Natural killer cell (primary cell): ENCODE measurements at regions not wholly inside any gene's neighbourhood (a gene's known extent, or its start where the extent isn't known, plus 50 kb on each side); places are given as distances from the start of the nearest gene placed in this dataset.
"Not testable (repeated sequence)": the region's sequence is repeated elsewhere in the genome, so short reads cannot be mapped to it uniquely, and the experiment has no call there.

Experiments
- ATAC-seq, 3 donors: fragments of 150-1000 bp in 2 of 3; fragments of 200-7000 bp in 1 of 3; cut with Tn5 transposase; 1 replicate in 1 of 3; 2 replicates in 2 of 3; pipeline ENCODE4 v1.10.0; 2021; ENCODE audit warnings: mild to moderate bottlenecking in 2 of 3, moderate library complexity in 2 of 3
- DNase-seq, 2 donors: peaks; one replicate each; pipeline versions ENCODE4 v3.0.0 to v3.0.0-alpha.2; 2013 to 2021; ENCODE audit warnings: mixed read lengths in 1 of 2
- H3K27ac ChIP-seq: one replicate; pipeline ENCODE4 v1.5.1; 2013; ENCODE audit warnings: mild to moderate bottlenecking, low read length
- H3K27me3 ChIP-seq: one replicate; pipeline ENCODE4 v1.6.1; 2013; ENCODE audit warnings: low read length; ENCODE audit not compliant: control insufficient read depth, insufficient read depth
- H3K36me3 ChIP-seq: one replicate; pipeline ENCODE4 v1.6.1; 2013; ENCODE audit warnings: low read length; ENCODE audit not compliant: control insufficient read depth, insufficient read depth
- H3K4me1 ChIP-seq: one replicate; pipeline ENCODE4 v1.6.1; 2013; ENCODE audit warnings: low read length; ENCODE audit not compliant: control insufficient read depth, insufficient read depth
- H3K4me3 ChIP-seq: one replicate; pipeline ENCODE4 v1.5.1; 2013; ENCODE audit warnings: low read length
- H3K9me3 ChIP-seq: one replicate; pipeline ENCODE4 v1.6.1; 2013; ENCODE audit warnings: low read length; ENCODE audit not compliant: control insufficient read depth, insufficient read depth
- H3K27ac Mint-ChIP-seq, 2 donors: one replicate each; pipeline ENCODE4 v1.8.0; 2022; ENCODE audit warnings: mild to moderate bottlenecking in 2 of 2, mixed read lengths in 2 of 2, moderate library complexity in 1 of 2
- H3K27me3 Mint-ChIP-seq, 2 donors: one replicate each; pipeline ENCODE4 v1.8.0; 2022; ENCODE audit warnings: low read depth in 2 of 2, mixed read lengths in 2 of 2
- H3K36me3 Mint-ChIP-seq: one replicate; pipeline ENCODE4 v1.8.0; 2022; ENCODE audit warnings: mixed read lengths
- H3K4me1 Mint-ChIP-seq, 2 donors: one replicate each; pipeline ENCODE4 v1.8.0; 2022; ENCODE audit warnings: mixed read lengths in 2 of 2
- H3K4me3 Mint-ChIP-seq: one replicate; pipeline ENCODE4 v1.8.0; 2022; ENCODE audit warnings: mild to moderate bottlenecking, moderate library complexity, mixed read lengths
- H3K9me3 Mint-ChIP-seq, 2 donors: one replicate each; pipeline ENCODE4 v1.8.0; 2022; ENCODE audit warnings: mixed read lengths in 2 of 2
- CTCF ChIP-seq: fragments of 200-600 bp; IDR thresholded peaks from one replicate; pipeline ENCODE4 v1.8.0; 2022; ENCODE audit warnings: antibody characterized with exemption
- WGBS: methylation state at CpG from one replicate; pipeline ENCODE4 v1.1.7; 2013; ENCODE audit warnings: missing lambda C conversion rate; ENCODE audit not compliant: insufficient coverage; 5-methylcytosine and 5-hydroxymethylcytosine counted together
- intact Hi-C: fragments of 100-400 bp; cut with micrococcal nuclease; formaldehyde crosslinking; loops from one replicate; pipeline ENCODE4 v1.14.2; 2022

GRCh38 chr2:224120986-224121385 is 81.9 kb upstream of the SERPINE2 start:
- H3K4me1 Mint-ChIP-seq, result no peaks in the 10 kb centered on the region
- no peak for TF ChIP-seq CTCF
- no peaks in the 10 kb centered on the region for H3K9me3 ChIP-seq
- no peaks in the 10 kb centered on the region for H3K36me3 Mint-ChIP-seq
- H3K4me3 Mint-ChIP-seq, result no peak overlapping the region
- peaks cover 3% of the 10 kb centered on the region for H3K27me3 ChIP-seq
- H3K27ac ChIP-seq, result no peak overlapping the region
- 91% methylated on average over 1 of the region's 1 CpG for WGBS
- ATAC-seq, result no peak
- no peak for DNase-seq
- H3K27me3 Mint-ChIP-seq, result peaks cover 11 to 63% of the 10 kb centered on the region in 2 donors
- H3K4me3 ChIP-seq, result no peak overlapping the region
- H3K36me3 ChIP-seq, result no peaks in the 10 kb centered on the region
- no peak overlapping the region for H3K27ac Mint-ChIP-seq
- no peaks in the 10 kb centered on the region for H3K4me1 ChIP-seq
- H3K9me3 Mint-ChIP-seq, result no peaks in the 10 kb centered on the region
- intact Hi-C loops, result no loop called here

- ATAC-seq, H3K4me1 ChIP-seq, H3K36me3 ChIP-seq, DNase-seq, H3K9me3 ChIP-seq, H3K27ac ChIP-seq, H3K4me1 Mint-ChIP-seq, H3K36me3 Mint-ChIP-seq, H3K27me3 ChIP-seq, H3K27ac Mint-ChIP-seq, intact Hi-C loops, H3K4me3 Mint-ChIP-seq, H3K4me3 ChIP-seq, H3K9me3 Mint-ChIP-seq: not testable (repeated sequence)
- H3K27me3 Mint-ChIP-seq, result peaks cover 11 to 64% of the 10 kb centered on the region in 2 donors
- 90% methylated on average over 1 of the region's 1 CpG for WGBS
These were observed 80.8 kb upstream of the SERPINE2 start for GRCh38 chr2:224119846-224120245.

GRCh38 chr2:224114428-224114827 is 75.3 kb upstream of the SERPINE2 start:
- Histone ChIP-seq H3K9me3 (no peaks in the 10 kb centered on the region), H3K4me3 (no peak overlapping the region), H3K27ac (no peak overlapping the region), H3K36me3 (no peaks in the 10 kb centered on the region), H3K27me3 (peaks cover 3% of the 10 kb centered on the region), H3K4me1 (no peaks in the 10 kb centered on the region)
- Mint-ChIP-seq H3K4me1 (no peaks in the 10 kb centered on the region), H3K9me3 (peaks cover 2 to 4% of the 10 kb centered on the region in 2 donors), H3K27me3 (peaks cover 13 to 60% of the 10 kb centered on the region in 2 donors), H3K36me3 (no peaks in the 10 kb centered on the region), H3K27ac (no peak overlapping the region), H3K4me3 (no peak overlapping the region)
- DNase-seq (no peak), ATAC-seq (no peak)
- intact Hi-C loops, result no loop called here
- 43% methylated on average over 1 of the region's 2 CpGs for WGBS
- no peak for TF ChIP-seq CTCF

- H3K4me3 ChIP-seq, H3K27me3 ChIP-seq, ATAC-seq, H3K27ac Mint-ChIP-seq, H3K4me1 ChIP-seq, H3K9me3 ChIP-seq, H3K27ac ChIP-seq, H3K36me3 ChIP-seq, H3K9me3 Mint-ChIP-seq, intact Hi-C loops, DNase-seq, H3K4me1 Mint-ChIP-seq, H3K36me3 Mint-ChIP-seq, H3K4me3 Mint-ChIP-seq: not testable (repeated sequence)
- peaks cover 13 to 59% of the 10 kb centered on the region in 2 donors for H3K27me3 Mint-ChIP-seq
- 8% methylated on average over 1 of the region's 1 CpG for WGBS
These were observed 74.8 kb upstream of the SERPINE2 start for GRCh38 chr2:224113930-224114329.

GRCh38 chr2:224111576-224111975 is 72.5 kb upstream of the SERPINE2 start:
- Mint-ChIP-seq H3K4me1 (no peaks in the 10 kb centered on the region), H3K4me3 (no peak overlapping the region), H3K36me3 (no peaks in the 10 kb centered on the region), H3K9me3 (peaks cover 2 to 4% of the 10 kb centered on the region in 2 donors), H3K27ac (no peak overlapping the region), H3K27me3 (peaks cover 13 to 35% of the 10 kb centered on the region in 2 donors)
- ATAC-seq (no peak), DNase-seq (no peak)
- no peak for TF ChIP-seq CTCF
- Histone ChIP-seq H3K27ac (no peak overlapping the region), H3K36me3 (no peaks in the 10 kb centered on the region), H3K4me3 (no peak overlapping the region), H3K4me1 (no peaks in the 10 kb centered on the region), H3K9me3 (no peaks in the 10 kb centered on the region), H3K27me3 (no peaks in the 10 kb centered on the region)
- intact Hi-C loops, result no loop called here
- WGBS, result 85% methylated on average over 2 of the region's 2 CpGs
